GM18858 (cell line): ENCODE measurements at regions not wholly inside any gene's neighbourhood (a gene's known extent, or its start where the extent isn't known, plus 50 kb on each side); places are given as distances from the start of the nearest gene placed in this dataset.

Experiments used
- ATAC-seq: cut with Tn5 transposase; IDR thresholded peaks from one replicate; pipeline ENCODE4 v1.9.1; 2021; ENCODE audit not compliant: unreplicated experiment

DNA sequence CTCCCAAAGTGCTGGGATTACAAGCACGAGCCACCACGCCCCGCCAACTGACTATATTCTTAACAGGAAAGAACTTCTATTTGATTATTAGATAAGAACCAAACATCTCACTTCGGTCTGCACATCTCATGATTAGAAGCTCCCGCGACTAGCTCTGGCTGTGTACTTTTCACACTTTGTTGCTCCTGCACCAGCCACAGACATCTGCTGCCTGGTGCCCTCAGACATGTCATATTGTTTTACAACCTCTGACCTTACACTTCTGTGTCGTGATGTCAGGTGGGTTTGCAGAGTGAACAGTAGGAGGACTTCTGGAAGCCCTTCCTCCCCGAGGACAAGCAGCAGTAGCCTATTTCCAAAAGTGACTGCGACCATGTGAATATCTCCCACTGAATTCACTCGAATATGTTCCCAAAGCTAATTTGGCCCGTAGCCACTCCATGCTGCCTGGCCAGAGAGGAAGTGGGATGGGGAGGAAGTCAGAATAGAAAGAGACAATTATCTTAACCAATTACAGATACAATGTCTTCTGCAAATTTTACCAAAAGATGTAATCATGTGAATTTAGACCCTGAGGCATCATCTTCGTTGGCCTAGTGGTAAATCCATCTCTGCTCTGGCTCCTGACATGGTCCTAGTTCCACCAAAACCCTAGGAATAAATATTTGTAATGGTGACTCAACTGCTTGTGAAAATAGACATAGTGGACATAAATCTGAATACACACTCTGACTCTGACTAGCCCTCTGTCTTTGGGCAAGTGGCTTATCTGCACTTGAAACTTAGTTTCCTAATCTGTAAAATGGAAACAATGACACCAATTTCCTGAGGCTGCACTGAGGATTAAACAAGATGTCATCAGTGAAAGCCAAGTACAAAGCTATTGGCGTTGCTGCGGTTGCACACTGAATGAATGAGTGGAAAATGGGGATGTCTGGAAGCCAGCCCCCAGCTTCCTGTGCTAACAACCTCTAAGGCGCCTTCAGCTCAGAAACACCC, 406.1 kb downstream of the LRATD1 start:
- ATAC-seq, result no peak

DNA sequence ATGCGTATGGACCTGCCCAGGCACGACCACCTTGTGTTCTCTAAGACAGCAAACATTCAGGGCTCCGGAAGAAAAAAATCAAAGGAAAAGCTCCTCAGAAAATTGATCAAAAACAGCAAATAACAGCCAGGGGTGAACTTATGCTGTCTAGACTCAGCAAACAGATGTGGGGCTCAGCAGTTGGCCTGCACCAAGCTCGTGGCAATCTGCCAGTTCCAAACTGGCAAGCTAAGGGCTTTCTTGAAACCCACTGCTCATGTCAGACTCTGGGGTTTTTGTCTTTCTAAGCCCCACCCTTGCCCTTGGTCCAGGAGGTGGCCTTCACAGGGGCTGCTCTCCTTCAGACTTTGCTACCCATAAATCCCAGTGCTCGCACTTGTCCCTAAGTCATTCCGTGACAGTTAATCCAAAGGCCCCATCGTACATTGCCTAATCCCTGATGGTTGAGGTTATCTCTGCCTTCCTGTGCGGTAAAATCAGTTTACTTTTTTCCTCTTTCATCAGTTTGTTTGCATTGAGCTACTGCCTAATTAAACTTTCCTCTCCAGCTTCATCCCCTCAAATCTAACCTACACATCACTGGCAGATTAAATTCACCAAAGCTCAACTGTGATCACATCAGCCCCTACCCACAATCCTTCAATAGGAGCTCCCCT, 408.0 kb downstream of the LRATD1 start:
- no peak for ATAC-seq

DNA sequence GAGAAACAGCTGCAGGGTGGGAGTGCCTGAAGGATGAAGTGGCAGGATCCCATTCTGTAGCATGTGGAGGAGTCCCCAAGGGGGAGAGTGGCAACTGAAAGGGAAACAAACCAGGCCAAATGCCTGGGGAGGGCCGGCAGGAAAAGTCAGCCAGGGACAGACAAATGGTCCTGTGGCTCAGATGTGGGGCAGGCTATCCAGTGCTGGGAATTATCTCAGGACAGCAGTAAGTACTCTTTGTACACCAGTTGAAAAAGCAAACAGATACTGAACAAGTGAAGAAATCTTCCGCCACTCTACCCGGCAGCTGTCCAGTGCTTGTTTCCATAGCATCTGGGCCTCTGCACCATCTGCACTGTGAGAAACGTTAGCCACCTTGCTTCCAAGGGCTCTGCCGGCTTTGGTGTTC, 408.9 kb downstream of the LRATD1 start:
- ATAC-seq, result no peak

DNA sequence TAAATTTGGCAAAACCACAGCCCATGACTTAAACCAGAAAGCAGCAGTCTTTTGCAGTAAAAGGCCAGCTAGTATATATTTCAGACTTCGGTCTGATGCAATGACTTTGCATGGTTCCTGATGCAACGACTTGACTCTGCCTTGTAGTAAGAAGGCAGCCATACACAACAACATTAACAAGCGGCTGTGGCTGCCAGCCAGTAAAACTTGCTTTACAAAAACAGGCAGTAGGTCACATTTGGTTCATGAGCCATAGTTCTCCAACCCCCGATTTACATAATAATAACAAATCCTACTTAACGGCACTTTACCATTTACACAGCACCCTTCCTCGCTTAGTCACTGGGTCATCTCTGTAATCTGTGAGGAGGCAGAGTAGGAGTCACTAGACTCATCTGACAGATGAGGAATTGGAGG, 410.3 kb downstream of the LRATD1 start:
- no peak for ATAC-seq

DNA sequence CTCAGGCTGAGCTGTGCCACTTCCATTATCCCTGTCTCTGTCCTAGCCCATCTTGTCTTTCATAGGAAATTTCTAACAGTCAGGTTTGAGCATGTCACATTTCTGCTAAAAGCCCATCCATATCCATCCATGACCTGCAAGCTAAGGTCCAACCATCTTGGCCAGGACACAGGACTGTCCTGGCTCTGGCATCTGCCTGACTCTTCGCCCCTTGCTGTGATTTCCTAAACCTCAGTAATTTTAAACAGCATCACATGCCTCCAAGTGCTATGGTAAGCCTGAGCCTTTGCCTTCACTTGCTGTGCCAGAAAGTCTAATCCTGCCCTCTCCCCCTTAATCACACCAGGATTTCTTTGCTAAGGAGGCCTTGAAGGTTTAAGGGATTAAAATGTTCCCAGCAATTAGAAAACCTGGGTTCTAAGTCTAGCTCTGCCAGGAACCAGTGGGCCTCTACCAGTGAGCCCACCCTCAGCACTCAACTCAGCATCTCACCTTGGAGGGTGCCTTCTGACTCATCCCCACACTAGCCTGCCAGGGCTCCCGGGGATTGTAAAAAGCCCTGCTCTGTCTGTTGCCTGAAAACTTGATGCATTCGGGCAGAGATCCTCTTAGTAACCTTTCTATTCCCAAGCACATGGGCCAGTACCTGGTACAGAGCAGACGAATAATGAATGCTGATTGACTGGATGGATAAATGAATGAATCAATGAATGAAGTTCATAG, 411.0 kb downstream of the LRATD1 start:
- ATAC-seq, result no peak

DNA sequence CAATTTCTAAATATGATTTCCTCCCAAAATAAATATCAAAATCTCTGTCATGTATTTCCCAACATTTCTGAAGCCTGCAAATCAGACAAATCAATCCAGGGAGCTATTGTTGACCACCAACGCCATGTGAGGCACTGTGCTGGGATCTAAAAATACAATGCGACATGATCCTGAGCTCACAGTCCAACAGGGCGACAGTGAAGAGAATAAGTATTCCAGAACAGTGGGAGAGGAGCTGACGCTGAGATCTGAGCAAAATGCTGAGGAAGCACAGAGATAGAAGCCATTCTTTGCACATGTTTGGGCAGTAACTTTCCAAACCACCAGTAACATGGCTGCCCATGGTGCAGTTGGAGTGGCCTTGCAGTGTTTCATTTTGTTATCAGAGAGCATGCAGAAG, 412.5 kb downstream of the LRATD1 start:
- ATAC-seq, result no peak

DNA sequence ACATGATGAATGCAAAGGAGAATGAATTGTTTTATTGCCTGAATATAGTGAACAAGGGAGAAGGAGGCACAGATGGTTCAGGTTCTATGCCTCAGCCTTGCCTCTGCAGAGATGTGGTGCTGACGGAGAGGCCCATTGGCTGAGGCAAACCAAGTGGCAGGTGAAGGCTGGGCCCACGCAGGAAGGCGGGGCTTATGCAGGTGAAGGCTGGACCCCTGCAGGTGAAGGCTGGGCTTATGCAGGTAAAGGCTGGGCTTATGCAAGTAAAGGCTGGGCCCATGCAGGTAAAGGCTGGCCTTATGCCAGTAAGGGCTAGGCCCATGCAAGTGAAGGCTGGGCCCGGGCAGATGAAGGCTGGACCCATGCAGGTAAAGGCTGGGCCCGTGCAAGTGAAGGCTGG, 414.7 kb downstream of the LRATD1 start:
- ATAC-seq, result no peak

DNA sequence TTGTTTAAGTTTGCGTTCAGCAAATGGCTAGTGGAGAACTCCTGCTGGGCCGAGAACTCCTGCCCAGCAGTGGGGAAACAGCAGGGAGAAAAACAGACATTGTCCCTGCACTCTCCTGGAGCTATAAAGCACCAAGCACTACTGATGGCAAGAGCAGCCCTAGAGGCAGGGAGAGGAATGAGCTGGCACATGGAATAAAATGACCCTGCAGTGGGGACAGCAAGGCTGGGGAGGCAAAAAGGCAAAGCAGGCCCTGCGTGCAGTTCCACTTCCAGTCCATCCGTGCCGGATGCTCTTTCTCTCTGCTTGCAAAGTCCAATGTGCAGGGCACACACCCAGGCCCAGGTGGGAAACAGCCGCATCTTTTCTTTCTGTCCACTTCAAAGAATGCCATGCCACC, 415.5 kb downstream of the LRATD1 start:
- no peak for ATAC-seq

DNA sequence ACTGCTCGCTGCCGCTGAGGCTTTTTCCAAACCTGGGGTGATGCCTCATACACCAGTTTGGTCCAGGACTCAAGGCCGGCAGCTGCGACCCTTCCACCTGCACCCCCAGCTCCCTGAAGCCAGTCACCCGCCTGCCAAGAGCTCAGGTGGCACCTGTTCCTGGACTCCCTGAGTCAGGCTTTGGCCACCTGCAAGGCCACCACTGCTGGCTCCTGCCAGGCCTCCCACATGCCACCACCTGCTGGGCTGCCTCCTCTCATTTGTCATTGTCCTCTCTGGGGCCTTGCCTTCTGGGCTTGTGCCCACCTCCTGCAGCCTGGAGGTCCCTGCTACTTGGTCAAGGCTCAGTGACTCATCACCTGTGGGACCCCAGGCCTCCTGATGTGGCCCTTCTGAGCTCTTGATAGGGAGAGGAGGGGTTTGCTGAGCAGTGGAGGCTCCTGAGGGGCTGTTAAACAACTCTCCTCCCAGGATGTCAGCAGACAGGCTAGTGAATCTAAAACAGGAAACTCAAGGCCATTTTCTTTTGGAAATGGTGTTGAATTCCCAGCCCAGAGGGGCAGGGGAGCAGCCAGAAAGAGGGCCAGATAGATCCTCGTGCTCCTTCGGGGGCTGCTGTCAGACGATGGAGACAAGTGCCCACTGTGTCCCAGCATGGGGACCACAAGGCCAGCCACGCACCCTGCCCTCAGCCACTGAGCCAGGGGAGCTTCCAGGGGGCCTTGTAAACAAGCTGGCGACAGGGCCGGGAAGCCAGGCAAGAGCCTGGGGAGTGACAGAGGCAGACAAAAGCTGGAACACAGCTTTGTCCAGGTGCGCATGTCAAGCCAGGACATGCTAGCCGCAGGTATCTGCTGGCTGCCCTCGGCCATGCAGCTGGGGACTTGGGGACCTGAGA, 416.8 kb downstream of the LRATD1 start:
- ATAC-seq, result no peak

DNA sequence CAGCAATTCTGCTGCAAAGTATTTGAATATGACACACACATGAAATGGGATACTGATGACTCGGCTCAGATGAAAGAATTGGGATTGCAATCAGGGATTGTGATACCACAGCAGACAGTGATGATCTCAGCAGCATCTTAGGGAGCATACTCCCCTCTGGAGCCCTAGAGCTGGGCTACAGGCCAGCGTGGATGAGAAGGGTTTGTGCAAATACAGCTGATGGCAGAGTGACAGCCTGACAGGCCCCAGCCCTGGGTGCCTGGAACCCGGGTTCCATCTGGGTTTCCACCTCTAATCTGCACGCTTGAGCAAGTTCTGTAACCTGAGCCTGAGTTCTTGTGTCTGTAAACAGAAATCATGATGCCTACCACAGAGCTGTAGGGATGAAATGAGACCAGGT, 418.0 kb downstream of the LRATD1 start:
- ATAC-seq, result no peak

DNA sequence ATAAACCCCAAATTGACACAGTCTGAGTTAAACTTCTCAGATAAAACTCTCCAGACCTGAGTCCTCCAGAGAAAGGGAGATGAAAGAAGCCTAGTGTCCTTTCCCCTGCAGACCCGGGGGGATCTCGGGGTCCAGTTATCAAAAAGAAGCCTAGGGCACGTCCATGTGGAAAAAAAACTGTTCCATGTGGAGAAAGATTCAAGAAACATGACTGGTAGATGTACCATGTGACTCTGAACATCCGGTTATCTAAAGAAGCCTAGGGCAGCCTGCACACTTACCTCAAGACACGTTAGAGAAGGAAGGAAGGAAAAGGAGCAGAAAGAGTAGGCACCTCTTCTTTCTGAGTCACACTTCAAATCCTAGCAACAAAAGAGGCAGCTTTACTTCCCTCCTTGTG, 421.0 kb downstream of the LRATD1 start:
- no peak for ATAC-seq

DNA sequence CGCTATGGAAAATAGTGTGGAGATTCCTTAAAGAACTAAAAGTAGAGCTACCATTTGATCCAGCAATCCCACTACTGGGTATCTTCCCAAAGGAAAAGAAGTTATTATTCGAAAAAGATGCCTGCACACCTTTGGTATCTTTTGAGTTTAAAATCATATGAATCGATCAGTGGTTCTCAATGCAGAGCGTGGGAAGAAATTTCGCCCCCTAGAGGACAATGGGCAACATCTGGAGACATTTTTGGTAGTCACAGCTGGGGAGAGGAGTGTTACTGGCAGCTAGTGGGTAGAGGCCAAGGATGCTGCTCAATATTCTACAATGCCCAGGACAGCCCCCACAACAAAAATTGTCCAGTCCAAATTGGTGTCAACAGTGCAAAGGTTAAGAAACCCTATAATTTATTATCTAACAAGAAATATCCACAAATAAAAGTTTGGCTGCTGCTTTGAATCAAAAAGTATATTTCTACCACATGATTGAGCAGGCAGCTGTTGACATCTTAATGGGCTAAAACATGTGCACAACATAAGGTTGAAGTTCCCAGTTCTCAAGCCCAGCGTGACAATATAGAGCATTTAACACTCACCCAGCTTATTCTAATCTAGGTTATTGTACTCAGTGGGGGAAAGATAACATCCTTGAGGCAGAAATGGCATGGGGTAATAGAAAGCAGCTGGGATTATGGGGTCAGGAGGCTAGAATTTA, 425.7 kb downstream of the LRATD1 start:
- ATAC-seq, result peak; percentile 68

DNA sequence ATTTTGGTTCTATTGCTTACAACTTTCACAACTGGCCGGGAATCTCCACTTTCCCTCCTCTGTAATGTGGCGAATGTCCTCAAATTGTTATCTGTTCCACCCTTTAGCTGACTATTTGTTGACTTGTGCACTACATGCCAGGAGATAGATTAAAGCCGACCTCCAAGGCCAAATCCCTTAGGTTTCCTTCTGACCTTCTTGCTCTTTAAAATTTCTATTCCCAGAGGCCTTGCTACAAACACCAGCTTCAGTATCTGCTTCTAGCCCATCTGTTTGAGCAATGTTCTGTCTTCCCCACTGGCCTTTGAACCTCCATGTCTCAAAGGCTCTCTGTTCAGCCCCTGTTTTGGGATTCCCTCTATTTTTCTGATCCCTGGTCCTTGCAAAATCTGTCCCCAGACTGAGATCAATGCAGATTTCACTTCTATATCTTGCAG, 426.2 kb downstream of the LRATD1 start:
- ATAC-seq, result no peak

DNA sequence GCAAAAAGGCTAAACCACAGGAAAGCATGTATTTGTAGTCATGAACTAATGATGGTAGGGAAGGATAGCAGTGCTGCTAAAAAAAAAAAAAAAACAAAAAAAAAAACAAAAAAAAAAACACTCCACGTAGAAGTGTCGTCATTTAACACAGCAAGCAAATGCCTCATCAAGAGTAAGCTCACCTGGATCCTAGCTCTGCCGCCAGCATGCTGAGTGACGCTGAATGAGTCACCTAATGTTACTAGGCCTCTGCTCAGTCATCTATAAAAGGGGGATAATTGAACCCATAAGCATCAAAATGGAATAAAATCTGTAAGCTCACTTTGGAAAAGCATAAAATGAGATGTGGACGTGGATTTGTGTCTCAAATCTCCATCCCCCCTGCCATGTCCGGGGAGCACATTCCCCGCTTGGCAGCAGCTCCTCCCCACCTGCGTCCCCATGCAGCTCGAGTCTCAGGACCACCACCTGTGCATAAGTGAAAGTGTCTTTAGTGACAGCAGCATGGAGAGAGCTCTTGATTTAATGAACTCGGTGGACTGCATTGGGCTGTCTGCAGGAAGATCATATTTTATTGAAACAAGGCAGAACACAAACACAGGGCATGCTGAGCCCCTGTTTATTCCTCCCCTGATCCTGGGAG, 427.5 kb downstream of the LRATD1 start:
- no peak for ATAC-seq

DNA sequence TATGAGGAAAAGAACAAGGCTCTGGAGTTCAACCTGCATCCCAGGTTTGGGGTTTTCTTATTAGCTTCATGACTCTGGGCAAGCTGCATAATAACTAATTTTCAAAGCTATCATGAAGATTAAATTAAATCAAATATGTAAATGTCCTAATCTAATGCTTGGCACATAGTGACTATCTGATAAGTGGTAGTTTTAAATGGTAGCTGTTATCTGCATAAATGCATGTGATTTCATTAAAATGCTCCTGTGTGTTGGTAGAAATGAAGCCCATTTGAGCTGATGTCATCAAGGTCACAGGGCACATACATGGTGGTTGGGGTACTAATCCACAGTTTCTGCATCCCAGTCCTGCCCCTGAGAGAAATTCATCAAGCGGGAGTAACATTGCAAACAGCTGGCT, 428.8 kb downstream of the LRATD1 start:
- ATAC-seq, result no peak

DNA sequence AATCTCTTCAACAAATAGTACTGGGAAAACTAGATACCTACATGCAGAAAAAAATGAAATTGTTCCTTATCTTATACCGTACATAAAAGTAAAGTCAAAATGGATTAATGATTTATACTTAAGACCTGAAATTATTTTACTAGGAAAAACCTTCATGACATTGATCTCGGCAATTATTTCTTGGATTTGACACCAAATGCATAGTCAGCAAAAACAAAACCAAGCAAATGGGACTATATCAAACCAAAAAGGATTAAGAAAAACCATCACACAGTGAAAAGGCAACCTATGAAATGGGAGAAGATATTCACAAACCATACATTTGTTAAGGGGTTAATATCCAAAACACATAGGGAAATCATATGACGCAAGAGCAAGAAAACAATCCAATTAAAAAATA, 433.6 kb downstream of the LRATD1 start:
- no peak for ATAC-seq

DNA sequence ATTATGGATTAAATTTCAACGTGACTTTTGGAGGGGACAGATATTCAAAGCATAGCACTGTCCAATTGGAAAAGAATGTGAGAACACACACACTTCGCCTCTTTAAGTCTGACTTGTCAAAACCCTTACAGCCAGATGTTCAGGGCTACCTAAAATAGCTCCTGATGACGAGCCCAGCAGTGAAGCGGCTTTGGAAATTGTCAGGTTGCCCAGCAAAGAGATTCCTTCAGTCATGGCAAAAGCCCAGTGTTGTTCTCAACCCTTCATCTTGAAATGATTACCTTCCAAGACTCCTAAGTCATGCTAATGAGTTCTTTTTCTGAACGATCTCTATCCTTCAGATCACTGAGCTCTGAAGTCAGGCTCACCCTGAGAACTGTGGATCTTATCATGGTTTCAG, 436.6 kb downstream of the LRATD1 start:
- no peak for ATAC-seq

DNA sequence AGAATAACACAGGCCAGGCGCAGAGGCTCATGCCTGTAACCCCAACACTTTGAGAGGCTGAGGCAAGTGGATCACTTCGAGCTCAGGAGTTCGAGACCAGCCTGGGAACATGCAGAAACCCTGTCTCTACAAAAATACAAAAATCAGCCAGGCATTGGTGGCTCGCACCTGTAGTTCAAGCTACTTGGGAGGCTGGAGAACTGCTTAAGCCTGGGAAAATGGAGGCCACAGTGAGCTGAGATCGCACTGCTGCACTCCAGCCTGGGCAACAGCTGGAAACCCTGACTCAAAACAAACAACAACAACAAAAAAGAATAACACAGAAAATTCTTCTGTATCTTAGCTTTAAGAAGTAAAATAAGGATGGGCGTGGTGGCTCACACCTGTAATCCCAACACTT, 440.3 kb downstream of the LRATD1 start:
- no peak for ATAC-seq

DNA sequence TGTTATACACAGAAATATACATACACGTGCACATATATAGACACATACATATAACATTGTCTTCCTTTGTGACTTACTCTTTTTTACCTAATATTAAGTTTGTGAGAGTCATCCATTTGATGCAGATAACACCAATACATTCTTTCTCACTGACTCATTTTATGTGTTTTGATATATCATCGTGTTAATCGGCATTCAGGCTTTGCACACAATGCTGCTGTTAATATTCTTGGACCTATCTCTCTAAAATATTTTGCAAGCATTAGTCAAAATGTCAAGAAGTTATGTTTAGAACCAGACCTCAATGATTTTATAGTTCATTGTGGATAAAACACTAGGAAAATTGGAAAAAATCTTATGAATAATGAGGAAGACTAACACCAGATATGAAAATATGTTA, 441.1 kb downstream of the LRATD1 start:
- no peak for ATAC-seq

DNA sequence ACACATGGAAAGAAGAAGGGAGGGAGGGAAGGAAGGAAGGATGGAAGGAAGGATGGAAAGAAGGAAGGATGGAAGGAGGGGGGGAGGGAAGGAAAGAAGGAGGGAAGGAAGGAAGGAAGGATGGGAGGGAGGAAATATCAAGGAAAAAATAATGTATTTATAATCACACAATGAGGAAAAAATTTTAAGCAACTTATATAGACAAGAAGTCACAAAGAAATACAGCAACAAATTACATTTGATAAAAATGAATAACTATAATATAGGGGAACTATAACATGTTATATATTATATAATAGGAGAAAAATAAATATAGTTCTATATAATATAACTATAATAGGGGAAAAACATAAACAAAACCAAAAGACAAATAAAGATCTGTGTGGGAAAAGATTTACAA, 441.8 kb downstream of the LRATD1 start:
- ATAC-seq, result no peak
